Stimulated activated CD4-positive, alpha-beta T cell treated with anti-CD3 and anti-CD28 coated beads, Interleukin-15, amount 100 ng/mL, for 1 hour (primary cell): ENCODE measurements at regions not wholly inside any gene's neighbourhood (a gene's known extent, or its start where the extent isn't known, plus 50 kb on each side); places are given as distances from the start of the nearest gene placed in this dataset.

Source experiments
- DNase-seq, 2 donors: peaks; one replicate each; pipeline ENCODE4 v3.0.0-alpha.2; 2020; ENCODE audit warnings: low read depth in 1 of 2, low spot score in 1 of 2

- no peak for DNase-seq
Measured at GRCh38 chr12:4137015-4137414, 136.5 kb upstream of the CCND2 start.

DNA sequence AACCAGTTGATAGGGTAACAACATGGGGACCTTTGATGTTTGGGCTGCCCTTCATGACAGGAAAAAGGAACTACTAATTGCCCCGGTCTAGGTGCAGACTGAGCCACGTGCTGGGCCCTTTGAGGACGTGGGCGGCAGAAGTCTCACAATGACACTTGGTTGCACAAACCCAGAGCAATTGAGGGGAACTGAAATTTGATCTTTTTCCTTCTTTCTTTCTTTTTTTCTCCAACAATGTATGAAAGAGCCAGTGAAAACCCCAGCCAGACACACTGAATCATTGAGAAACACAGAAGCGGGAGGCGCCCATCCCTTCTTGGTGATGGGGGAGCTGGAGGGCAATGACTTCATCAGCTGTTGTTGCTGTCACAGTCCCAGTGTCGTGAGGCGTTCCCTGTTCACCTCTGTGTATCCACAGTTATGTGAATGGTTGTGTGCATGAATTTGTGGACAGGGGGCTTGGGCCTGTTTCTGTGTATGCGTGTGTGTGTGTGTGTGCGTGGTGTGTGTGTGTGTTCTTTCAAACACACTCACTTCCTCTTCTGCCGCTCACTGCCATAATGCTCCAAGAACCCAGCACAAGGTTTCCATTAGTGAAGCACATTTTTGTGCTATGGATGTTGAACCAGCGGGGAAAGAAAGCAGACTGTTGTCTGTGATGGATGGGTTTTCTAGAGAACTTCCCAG lies 137.5 kb upstream of the CCND2 start:
- peak in 1 of 2 donors; percentile 48 for DNase-seq

DNA sequence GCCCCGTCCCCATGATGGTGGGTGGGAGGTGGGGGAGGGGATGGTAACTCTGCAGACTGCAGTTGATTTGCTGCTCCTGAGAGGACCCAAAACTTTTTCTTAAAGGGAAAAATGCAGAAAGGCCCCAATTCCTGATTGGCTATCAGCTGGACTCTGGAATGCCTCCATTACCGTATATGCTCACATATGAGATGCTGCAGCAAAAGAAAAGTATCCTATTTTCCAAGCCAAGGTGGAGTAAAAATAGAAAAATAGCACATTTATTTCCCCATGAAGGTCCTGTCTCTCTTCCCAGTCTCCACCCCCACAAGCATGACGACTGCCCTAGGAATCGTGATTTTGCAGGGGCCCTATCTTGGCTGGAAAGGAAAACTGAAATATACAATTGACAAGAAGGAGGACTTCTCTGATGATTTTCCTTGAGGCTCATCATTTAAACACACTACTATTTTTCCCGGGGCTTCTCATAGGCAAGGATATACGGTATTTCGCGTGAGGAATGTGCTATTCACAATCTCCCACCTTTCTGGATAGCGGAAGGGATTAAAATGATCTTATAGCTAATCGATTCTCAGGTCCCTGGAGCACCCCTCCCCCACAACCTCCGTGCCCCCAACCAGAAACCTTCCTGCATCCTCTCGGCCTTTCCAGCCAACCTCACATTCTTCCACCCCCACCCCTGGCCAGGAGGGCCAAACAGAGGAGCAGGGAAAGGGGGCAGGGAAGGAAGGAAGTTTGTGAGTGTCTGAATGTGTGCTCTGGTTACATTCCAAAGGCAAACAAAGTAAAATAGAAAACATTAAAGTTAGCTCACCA lies 138.9 kb upstream of the CCND2 start:
- DNase-seq: no peak

DNA sequence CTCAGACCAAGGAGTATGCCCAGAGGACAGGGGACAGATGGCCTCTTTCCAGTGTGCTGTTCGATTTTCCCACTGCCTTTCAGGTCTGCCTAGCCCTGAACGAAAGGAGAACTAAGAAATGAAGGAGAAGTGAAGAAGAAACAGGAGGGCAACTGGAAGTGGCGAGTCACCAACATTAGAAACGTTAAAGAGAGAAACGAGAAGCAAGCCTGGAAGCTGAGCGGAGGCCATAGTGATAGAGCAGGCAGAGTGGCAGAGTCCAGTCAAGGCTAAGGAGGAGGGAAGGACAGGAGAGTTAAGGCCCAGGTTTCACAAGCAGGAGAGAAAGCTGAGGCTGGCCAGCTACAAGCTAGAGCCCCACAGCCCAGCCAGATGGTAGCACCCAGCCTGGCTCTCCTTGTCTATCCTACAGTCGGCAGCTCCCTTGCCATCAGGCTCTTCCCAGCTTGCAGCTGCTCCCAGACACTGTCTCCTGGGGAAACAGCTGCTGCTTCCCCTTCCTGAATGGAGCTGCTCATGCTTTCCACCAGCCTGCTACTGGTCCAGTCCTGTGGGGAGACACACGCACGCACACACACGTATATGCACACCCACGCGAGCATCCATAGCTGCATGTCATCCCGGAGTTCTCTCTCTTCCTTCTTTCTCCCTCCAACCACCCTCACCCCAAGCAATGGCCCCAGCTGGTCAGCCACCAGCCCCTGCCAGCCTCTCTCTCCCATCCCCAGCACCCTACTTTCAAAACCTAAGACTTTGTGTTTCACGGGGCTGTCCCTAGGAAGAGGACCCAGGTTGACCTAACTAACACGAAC lies 139.7 kb upstream of the CCND2 start:
- no peak for DNase-seq

DNA sequence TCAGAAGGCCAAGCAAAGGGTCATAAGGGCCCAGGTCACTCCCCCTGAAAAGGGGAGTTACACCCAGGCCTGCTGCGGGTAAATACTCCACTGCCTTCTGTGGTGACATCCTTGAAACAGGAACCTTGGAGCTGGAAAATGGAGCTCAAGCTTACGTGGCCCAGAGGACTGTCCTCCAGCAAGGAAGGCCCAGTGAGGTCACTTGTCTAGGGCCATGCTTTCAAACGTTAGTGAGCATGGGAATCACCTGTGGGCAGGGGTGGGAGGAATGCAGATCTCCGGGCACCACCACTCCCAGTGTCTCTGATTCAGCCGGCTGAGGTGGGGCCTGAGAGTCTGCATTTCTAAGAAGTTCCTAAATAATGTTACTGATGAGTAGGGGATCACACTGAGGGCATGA lies 140.5 kb upstream of the CCND2 start:
- no peak for DNase-seq

DNA sequence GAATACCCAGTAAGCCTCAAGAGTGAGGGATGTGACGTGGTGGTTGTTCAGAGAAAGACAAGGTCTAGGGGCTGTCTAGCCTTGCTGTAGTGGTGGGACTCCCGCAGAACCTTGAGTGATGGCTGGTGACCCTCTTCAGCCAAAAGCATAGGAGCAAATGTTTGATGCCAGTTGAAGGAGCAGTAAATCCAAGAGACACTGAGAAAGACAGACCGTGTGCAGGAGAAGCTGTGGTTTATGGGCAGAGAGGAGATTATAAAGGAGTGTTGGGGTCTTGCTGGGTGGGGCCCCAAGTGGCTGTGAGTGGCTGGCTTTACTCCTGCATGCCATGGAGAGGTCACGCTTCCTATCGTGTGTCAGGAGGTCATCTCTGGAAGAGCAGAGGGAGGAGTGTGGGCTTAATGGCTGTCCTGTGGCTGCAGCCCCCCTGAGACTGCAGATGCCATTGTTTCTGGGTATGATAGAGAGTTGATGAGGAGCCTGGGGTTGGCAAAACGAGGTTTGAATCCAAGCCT lies 152.0 kb upstream of the CCND2 start:
- no peak for DNase-seq

DNA sequence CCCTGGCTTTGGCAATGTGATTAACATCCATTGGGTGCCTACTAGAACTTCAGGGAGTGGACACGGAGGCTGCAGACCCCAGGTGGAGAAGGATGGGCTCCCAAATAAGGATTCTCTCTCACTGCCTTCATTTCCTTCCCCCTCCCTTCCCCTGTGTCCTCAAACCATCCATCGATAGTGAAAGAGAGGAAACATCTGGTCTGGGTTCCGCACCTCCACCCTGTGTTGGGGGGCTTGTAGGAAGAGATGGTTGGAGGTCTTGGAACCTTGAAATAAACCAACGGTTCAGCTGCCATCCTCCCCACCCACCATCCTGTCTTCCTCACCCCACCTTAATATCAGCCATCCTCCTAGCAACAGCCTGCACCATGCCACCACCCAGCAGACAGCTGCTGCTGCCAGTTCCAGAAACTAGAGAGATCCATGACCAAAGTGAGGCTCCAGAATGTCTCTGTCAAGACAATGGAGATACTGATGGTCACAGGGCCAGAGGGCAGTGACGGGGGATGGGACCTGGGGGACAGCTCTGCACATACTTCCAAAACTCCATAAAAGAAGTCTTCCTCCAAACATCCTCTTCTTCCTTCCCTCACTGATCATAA lies 153.1 kb upstream of the CCND2 start:
- no peak for DNase-seq

- DNase-seq: peak in 1 of 2 donors; percentile 27
Measured at GRCh38 chr12:4119157-4119761, 154.3 kb upstream of the CCND2 start.

DNA sequence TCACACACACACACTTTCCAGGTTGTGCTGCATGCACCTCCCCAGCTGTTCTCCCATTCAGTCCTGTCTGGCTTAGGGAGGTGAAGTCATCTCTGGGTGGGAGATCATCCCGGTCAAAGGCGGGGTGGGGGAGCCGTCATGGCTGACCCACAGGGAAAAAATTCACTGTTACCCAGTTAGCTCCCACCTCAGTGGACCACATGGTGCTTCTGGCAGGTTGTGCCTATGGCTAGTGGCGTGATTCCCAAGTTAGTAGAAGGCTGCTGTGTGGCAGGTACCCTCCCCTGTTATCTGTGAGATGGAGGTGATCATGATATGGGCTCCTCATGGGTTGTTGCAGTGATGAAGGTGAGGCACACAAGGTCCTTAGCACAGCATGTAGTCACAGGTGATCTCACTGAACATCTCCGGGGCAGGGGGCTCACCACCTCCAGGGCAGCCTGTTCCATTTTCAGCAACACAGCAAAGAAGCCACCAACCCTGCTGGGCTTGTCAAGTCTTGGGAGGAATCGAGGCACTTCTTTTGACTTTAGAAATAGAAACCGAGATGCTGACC lies 154.9 kb upstream of the CCND2 start:
- no peak for DNase-seq

DNA sequence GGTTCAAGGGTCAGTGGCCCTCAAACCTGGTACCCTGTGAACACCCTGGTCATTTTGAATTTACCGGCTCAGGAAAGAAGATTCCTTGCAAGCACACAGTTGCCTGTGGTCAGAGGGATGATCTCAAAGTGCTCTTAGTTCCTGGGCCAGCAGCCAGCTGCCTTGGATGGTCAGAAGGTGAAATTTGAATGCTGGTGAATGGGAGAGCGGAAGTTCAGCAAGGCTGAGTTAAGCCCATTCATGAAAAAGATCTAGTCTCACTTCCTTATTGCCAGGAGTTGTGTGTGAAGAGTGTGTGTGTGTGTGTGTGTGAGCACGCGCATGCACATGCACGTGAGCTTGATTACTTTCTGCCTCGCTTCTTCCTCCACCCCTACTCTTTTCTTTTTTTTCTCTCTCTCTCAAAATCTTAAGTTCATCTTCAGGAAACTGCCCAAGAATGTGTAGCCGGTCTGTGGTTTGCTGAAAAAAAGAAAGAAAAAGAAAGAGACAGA lies 155.5 kb upstream of the CCND2 start:
- no peak for DNase-seq

DNA sequence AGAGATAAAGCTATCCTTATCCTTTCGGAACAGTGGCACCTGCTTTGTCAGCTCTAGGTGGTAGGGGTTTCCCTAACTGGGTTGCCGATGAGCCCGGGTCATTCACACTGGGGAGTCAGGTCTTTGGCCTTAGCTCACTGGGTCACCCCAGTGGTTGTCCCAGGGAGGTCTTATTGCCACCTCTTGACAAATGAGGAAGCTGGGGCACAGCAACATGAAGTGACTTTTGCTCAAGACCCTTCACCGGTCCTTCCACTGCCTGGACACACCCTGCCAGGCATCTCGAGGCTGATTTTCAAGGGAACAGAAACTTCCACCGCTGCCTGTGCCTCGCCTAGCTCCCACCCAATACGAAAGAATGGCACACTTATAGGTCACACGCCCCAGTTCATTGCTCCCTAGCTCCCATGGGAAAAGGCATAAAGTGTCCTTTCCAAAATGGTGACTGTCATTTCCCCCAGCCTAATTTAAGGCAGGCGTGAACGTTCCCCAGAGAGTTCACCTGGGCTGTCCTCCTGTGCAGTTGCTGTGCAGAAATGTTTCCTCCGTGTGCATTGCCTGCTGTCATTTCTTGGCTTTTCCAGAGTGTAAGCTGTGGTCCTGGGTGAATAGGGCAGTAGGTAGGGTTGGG lies 156.1 kb upstream of the CCND2 start:
- DNase-seq: no peak

- DNase-seq: no peak
Measured at GRCh38 chr12:4116251-4117111, 157.1 kb upstream of the CCND2 start.

- no peak for DNase-seq
Measured at GRCh38 chr12:4115570-4115969, 158.0 kb upstream of the CCND2 start.

GRCh38 chr12:4114986-4115385 lies 158.6 kb upstream of the CCND2 start:
- no peak for DNase-seq

DNA sequence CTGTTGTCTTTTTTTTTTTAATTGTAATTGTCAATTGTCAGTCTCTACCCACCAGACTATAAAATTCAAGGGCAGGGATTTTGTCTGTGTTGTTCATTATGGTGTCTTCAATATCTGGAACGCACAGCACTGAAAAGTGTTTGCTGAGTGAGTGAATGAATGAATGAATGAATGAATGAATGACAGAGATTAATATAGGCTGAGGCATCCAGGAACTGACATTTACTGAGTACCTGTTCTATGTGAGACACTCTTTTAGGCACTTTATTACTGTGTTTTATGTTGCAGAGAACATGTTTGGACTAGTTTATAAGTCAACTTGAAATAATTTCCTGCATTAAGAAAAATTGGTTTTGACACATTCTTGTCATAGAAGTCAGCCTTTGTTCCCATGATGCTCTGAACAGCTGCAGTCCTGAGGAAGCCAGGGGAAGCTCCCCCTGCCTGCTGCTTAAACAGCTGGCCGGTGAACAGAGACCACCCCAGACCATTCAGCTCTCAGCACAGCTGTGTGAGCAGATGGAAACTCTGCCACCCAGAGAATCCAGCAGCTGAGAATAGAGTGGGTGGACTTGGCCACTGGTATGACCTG lies 160.7 kb upstream of the CCND2 start:
- DNase-seq: no peak

DNA sequence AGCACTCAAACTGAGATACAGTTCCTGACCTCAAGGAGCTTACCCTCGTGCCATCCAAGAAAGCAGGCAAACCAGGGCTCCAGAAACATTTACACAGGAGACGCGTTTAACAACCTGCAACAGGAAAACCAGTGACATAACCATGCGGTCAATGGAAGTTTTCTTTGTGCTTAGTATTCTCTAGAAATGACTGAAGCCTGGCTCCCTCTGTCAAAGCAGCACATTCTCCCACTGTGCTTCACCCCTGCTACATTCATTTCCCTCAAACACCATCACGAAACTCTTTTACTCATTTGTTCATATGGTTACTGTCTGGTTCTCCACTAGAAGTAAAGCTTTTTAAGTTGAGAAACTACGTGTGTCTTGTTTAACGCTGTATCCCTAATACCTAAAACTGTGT lies 161.3 kb upstream of the CCND2 start:
- DNase-seq: no peak

DNA sequence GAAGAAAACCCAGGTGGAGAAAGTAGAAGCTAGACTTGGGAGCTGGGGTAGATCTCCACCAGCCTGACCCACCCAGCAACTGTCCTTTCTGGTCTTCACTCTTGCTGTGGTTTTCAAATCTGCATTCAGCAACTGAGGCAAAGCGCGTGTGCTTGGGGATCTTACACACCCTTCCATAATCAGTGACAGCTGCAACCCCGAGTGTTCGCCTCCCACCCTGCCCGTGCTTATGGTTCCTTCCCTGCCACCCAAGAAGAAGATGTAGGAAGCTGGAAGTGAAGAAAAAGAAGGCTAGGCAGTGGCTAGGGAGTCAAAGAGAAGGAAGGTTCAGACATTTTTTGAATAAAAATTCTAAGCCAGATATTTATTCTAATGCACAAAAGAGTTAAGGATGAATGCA lies 162.6 kb upstream of the CCND2 start:
- DNase-seq: no peak

- DNase-seq: no peak
Measured at GRCh38 chr12:4109826-4110225, 163.7 kb upstream of the CCND2 start.
